Islet of Langerhans (tissue), 1 donor: ENCODE measurements at regions not wholly inside any gene's neighbourhood (a gene's known extent, or its start where the extent isn't known, plus 50 kb on each side); places are given as distances from the start of the nearest gene placed in this dataset.
"Not testable (repeated sequence)": the region's sequence is repeated elsewhere in the genome, so short reads cannot be mapped to it uniquely, and the experiment has no call there.

Experiments
- FAIRE-seq: peaks from one replicate; lab custom pipeline; 2011; peaks lifted over from hg19 to GRCh38; lab: Jason Lieb, UNC

DNA sequence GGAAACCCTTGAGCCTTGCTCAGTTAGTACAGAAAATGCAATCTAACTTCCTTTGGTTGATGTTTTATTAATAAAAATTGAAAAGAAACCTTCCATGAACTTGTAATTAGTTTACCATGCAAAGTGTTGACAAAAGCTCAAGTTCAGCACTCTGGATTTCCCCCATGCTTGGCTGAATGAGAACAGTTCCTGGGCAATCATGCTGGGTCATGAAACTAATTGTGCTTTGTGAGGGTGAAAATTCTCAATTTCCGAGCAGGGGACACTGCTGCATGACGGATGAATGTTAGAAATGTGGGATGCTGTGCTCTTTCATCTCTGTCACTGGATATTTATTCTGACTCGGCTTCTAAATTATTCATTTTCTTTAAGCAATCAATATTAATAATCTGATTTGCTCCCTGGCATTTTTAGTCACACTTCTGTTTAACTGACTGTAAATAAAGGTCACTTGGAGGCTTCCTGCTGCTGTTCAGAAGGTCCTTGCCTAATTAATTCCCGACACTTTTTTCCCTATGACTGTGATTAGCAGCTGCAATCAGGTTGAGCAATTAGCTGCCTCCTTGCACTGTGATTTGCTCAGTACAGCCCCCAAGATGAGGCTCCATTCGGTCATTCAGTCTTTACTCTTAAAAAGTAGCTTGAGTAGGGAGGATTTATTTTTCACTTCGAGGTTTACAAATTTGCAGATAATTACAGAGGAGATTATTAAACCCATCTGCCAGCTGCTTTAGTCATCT is 678.1 kb upstream of the ZNF608 start:
- no peak for FAIRE-seq

DNA sequence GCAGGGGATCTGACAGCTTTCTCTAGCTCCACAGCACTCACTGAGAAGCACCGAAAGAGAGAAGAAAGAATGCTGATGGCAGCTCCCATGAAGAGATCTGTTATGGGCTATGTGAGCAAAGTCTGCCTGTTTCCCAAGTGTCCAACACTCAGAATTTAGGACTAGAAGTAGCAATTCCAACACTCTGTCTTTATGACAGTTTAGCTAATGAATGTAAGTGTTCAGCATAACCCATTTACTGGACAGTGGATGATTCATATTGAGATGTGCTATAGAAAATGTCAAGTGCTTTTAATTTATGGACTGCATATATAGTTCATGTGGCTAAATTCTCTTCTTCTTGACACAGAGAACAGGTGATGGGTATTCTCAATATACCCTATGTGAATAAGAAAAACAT is 683.1 kb upstream of the ZNF608 start:
- no peak for FAIRE-seq

DNA sequence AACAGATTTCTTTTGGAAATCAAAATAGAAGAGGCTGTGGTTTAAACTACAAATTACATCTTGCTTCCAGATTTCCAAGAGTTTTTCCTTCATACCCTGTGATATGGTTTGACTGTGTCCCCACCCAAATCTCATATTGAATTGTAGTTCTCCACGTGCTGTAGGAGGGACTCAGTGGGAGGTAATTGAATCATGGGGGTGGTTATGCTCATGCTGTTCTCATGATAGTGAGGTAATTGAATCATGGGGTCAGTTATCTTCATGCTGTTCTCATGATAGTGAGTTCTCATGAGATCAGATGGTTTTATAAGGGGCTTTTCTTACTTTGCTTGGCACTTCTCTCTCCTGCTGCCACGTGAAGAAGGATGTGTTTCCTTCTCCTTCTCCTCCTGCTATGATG is 687.0 kb upstream of the ZNF608 start:
- no peak for FAIRE-seq

DNA sequence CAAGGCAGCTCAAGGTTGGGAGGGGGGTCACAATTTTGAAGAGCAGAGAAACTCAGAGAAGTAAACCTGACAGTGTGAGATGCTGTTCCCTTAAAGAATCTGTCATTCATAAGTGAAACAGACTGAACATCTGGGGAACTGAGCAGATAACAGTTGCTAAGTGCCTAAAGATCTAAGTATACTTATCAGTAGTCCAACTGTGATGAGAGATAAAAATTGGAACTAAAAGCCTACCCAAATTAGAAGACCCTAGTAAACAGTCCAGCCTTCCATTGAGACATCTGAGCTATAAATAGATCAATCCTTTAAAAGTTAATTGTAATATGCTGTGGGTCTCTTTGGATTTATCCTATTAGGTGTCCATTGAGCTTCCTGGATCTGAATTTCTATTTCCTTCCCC is 692.8 kb upstream of the ZNF608 start:
- no peak for FAIRE-seq

DNA sequence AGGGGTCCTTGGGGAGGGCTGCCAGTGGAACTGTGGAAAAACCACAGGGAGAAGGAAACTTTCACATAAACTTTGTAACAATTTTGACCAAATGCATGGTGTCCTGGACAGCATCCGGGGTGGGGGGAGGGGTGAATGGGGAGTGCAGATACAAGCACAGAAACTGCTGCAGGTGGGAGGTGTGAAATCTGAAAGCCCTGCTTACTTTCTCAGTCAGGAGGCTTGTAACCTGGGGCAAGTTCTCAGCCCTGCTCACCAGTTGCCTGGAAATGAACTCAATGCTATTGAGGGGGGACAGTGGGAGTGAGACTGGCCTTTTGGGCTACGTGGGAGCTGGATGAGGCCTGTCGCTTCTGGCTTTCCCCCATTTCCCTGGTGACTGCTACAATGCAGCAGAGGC is 694.5 kb upstream of the ZNF608 start:
- no peak for FAIRE-seq

DNA sequence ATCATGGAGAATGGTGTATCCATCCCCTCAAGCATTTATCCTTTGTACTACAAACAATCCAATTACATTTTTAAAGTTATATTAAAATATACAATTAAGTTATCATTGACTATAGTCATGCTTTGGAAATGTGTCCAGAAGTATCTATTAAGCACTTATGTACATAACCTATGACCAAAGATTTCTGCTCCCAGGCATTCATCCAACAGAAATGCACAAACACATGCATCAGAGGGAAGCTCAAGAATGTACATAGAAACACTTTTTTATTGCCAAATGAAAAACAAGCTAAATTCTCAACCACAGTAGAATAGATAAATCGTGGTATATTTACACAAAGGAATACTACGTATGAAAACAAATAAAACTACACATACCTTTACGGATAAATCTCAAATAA is 700.5 kb upstream of the ZNF608 start:
- FAIRE-seq: no peak

DNA sequence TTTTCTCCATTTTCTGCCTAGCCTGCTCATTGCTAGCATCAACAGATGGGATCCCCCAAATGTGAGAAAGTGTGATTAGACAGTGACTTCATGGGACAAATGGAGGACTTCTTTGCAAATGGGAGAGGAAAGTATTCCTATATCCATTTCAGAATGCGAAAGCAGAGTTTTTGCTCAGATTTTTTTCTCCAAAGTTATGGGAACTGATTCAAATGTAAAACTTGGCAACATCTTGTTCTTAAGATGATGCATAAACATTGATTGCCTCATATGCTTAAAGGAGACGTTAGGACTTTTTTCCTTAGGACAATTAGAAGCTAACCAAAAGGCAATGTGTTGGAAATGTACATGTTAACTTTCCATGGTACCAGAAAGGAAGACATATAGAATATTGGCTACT is 704.3 kb upstream of the ZNF608 start:
- FAIRE-seq: no peak

DNA sequence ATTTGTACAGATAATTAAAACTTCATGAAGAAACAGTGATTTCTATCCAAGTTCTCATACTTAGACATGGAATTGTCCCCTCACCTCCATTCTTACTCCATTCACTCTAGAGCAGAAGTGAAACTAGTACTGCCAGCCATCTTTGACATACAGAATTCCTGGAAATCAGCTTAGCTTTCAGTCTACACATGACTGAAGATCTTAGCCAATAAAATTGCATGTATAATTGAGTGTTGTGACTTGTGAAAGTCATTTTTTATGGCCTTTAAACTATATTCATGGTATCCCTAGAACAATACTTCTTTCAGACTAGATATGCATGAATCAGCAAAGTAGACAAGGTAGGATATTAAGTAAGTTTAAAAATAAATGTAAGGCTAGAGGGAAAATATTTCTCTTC is 705.2 kb upstream of the ZNF608 start:
- FAIRE-seq: no peak

DNA sequence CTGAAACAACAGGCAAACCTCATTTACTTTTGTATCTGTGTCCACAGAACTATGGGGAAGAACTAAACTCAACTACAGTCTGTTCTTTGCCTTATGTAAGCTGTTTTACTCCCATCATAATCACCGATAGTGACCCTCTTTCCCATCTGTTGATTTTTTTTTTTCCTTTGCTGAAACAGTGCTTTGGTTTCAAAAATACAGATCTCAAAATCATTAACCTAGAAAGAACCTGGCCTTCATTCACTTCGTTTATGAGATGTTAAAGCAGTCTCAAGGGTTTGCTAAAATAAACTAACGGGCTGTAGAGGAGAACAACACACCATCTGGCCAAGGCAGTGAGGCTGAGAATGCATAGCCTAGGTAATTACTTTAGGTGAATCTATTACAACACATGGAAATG is 706.6 kb upstream of the ZNF608 start:
- peak; percentile 60 for FAIRE-seq

DNA sequence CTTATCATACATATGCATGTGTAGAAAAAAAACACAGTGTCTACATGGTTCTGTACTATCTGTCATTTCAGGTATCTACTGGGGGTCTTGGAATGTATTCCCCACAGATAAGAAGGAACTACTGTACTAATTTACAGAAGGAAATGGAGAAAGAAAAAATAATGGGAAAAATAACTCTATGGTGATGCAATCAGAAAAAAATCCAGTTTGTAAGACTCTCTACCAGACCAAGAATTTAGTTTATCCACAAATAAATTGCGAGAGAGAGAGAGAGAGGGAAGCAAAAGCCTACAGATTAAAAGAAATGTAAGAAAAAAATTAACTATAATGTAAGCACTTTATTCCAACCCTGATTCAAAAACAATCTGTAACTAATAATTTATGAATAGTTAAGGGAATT is 708.6 kb upstream of the ZNF608 start:
- FAIRE-seq: no peak

DNA sequence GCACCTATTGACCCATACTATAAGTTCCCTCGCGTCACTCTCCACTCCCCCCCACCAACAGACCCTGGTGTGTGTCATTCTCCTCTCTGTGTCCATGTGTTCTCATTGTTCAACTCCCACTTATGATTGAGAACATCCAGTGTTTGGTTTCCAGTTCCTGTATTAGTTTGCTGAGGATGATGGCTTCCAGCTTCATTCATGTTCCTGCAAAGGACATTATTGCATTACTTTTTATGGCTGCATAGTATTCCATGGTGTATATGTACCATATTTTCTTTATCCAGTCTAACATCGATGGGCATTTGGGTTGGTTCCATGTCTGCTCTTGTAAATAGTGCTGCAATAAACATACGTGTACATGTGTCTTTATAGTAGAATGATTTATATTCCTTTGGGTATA is 709.6 kb upstream of the ZNF608 start:
- FAIRE-seq: not testable (repeated sequence)

DNA sequence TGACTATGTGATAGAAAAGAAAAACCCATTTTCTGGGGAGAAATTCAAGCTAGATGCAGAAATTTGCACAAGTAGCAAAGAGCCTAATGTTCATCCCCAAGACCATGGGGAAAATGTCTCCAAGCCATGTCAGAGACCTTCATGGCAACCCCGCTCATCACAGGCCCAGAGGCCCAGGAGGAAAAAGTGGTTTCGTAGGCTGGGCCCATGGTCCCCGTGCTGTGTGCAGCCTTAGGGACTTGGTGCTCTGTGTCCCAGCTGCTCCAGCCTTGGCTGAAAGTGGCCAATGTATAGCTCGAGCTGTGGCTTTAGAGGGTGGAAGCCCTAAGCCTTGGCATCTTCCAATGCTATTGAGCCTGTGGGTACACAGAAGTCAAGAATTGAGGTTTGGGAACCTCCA is 711.2 kb upstream of the ZNF608 start:
- no peak for FAIRE-seq

DNA sequence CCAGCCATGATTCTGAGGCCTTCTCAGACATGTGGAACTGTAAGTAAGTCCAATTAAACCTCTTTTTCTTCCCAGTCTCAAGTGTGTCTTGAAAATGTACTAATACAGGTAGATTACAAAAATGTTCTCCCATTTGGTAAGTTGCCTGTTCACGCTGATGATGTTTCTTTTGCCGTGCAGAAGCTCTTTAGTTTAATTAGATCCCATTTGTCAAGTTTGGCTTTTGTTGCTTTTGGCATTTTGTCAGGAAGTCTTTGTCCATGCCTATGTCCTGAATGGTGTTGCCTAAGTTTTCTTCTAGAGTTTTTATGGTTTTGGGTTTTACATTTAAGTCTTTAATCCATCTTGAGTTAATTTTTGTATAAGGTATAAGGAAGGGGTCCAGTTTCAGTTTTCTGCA is 712.5 kb upstream of the ZNF608 start:
- not testable (repeated sequence) for FAIRE-seq

DNA sequence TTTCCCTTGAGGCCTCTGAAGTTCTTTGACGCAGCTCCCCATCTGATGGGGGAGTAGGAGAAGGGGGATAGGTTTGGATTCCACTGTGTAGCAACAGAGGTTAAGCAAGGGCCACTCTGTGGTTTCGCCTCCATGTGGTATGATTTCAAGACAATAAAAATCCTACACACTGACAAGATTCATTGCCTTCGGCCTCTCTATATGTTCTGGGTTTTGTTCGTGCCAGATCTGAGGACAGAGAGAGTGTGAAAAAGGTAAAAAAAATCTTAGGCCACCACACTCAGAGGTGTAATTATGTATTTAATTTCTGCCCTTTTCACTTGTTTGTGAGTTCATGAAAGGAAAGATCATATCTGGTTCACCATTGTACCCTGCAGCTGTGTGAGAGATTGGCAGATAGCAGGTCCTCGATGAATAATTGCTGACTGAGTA is 715.2 kb upstream of the ZNF608 start:
- no peak for FAIRE-seq

DNA sequence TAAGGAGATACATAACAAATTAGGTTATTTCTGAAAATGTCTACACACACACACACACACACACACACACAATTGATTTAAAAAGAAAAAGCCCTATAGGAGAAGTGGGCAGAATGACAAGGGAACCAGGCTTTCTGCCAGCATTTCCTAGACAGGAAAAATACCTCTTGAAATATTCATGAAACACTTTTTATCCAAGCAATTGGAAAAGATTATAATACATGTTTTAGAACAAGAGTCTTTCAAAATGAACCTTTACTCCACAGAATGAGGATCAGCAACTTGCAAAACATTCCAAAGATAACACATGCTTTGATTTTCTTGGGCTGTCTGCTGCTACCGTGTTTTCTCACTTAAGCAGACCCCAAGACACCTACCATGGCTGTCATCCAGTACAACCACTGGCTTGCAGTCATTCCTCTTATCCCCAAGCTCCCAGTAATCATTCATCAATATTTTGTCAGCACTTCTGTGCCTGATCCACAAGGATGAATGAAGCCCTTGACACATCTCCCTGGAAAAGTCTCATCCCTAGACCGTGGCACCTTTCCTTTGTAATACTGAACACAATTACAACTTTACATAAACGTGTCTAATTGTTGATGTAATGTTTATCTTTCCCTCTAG is 717.1 kb upstream of the ZNF608 start:
- FAIRE-seq: no peak

DNA sequence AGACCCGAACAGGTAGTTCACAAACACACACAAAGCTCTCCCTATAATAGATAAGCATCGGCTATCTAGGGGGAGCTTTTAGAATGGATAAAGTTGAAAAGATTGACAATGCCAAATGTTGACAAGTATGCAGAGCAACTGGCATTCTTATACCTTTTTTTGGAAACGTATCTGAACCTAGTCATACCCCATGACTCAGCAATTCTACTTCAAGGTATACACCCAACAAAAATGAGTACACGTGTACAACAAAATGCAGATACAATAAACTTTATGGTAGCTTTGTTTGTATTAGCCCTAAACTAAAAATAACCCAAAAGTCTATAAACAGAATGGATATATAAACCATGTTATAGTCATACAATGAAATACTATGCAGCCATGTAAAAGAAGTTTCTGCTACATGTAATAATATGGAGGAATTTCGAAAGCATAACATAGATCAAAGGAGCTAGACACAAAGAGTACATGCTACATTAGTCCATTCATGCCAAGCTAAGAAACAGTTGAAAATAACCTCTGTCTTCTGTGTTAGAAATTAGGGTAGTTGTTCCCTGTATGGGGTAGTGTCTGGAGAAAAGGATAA is 718.5 kb upstream of the ZNF608 start:
- no peak for FAIRE-seq

DNA sequence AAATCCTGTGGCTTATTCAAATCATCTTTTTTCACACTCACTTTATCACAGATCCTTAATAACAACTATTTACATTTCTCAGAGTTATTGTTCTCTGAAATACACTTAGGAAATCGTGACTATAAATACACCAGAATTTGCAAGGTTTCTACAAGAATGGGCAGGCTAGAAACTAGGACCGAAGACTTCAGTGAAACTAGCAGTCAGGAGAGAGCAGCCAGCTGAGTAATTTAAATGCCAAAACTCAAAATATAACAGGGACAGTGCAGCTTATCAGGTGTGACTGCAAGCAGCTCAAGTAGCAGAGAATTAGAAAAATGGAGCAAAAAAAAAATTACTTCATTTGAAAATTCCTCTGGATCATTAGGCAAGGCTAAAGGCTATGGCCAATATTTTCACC is 719.3 kb upstream of the ZNF608 start:
- FAIRE-seq: no peak

DNA sequence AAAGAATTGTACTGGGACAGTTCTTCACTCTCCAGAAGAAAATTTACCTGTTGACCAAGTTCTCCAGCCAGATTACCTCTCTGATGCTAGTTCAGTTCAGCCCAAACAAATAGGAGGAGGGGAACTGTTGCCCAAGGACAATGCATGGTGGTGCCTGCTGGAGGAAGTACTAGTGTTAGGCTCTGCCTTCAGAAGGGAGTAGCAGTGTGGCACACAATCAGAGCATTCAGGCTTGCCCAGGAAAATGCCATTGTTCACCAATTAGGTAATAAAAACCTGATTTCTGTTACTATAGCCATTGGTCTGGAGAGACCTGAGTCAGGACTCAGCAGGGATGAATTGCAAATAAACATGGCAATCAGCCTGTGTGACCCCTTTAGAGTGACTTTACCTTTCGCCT is 720.8 kb upstream of the ZNF608 start:
- no peak for FAIRE-seq

DNA sequence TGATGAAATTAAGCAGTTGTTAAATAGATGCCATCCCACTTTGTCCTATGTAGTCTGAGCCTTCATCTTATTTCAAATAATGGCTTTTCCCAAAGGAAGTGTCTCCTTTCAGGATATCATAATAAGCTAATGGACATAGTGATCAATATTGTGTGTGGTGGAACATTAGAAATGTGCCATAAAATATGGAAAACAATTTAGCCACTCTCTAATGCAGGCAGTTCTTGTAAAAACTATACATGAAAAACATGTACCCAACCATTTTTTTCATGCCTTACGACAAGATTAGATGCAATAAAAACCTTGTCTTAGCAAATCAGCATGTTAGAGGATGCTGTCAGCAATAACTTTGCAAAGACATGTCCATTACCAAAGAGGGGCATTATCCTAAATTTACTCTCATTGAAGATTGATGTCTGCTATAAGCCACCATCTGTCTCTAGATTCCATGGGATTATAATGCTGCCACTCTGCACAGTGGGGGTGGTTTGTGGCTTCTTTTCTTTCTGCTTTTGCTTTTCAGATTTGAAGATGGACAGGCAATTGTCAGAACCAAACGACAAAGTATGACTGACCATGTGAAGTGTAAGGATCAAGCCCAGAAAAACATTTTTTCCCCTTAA is 724.0 kb upstream of the ZNF608 start:
- no peak for FAIRE-seq

DNA sequence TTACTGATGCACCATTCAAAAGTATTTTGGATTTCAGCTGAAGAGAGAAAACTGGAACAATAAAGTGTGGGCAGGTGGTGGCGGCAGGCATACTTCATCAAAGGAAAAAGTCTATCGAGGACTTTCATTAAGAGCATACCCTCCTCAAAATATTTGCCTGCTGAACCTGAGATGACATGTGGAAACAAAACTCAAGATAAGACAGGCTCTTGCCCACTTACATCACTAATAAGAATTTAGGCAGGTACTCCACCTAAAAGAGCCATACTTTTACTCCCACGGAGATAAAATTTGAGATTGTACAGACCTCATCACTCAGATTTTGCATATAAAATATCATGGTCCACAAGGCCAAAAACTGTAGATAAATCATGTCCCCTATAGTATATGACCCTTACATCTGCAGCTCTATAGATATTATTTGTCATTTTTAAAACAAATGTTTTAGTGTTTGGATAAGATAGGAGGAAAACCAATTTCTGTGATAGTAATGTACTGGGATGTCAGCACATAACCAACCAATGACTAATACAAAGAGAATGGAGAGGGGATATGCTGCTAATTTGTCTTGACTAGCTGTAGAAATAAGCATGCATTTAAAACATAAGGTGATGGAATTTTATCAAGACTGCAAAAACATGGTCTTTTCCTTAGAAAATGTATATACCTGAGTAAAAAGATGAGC is 730.6 kb upstream of the ZNF608 start:
- no peak for FAIRE-seq

DNA sequence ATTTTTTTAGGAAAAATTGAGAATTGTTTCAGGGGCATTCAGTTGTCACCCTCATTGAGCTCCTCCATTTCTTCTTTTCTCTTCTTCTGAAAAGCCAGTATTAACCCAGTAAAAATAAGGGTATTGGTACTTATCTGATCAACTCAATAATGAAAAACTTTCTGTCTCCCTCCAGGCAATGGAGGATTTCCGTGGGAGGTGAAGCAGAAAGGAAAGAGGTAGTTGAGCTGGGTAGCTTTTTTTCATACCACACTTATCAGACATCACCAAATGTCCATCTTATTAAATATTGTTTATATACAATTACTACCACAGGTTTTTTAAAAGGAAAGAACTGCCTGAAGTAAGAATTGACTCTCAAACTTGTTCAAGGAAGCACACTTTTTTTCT is 731.1 kb upstream of the ZNF608 start:
- FAIRE-seq: no peak

DNA sequence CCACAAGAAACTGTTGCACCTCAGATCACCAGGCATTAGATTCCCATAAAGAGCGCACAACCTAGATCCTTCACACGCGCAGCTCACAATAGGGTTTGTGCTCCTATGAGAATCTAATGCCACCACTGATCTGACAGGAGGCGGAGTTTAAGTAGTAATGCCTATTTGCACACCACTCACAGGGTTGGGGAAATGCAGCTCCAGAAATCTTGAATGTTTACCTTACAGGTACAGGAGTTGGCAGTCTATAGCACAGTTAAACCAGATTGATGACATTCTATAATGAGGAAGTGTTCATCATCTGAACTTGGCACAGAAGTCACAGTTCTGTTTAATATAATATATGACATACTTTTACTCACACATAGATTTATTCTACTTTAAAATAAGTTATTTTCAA is 732.2 kb upstream of the ZNF608 start:
- FAIRE-seq: no peak

DNA sequence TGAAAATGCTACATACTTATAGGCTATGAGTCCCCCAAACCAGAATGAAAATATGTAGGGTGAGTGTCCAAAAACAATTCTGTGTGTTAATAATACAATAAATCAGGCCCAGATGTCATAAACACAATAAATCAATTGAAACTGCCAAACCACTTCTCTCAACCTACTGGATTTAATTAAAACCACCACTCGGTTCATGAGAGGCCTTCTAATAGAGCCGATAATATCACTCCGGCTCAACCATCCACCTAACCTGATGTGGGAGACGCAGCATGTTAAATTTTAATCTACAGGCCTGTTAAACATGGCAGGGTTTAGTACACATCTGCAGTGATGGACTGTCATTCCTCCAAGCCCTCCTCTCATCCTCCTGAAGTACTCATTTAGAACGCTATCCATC is 734.5 kb upstream of the ZNF608 start:
- no peak for FAIRE-seq
